Stimulated activated CD4-positive, alpha-beta T cell treated with anti-CD3 and anti-CD28 coated beads, Interleukin-15, amount 100 ng/mL, for 1 hour (primary cell): ENCODE measurements at regions not wholly inside any gene's neighbourhood (a gene's known extent, or its start where the extent isn't known, plus 50 kb on each side); places are given as distances from the start of the nearest gene placed in this dataset.
"Not testable (repeated sequence)": the region's sequence is repeated elsewhere in the genome, so short reads cannot be mapped to it uniquely, and the experiment has no call there.

Experiments
- DNase-seq, 2 donors: peaks; one replicate each; pipeline ENCODE4 v3.0.0-alpha.2; 2020; ENCODE audit warnings: low read depth in 1 of 2, low spot score in 1 of 2

- DNase-seq, result no peak
Measured at GRCh38 chr3:194035406-194036138, 100.4 kb upstream of the HES1 start.

- DNase-seq, result no peak
Measured at GRCh38 chr3:194036842-194037241, 99.1 kb upstream of the HES1 start.

GRCh38 chr3:194038346-194038745, 97.6 kb upstream of the HES1 start:
- DNase-seq, result not testable (repeated sequence)

- no peak for DNase-seq
Measured at GRCh38 chr3:194038960-194039359, 97.0 kb upstream of the HES1 start.

- no peak for DNase-seq
Measured at GRCh38 chr3:194040516-194041273, 95.3 kb upstream of the HES1 start.

GRCh38 chr3:194042927-194043326, 93.0 kb upstream of the HES1 start:
- no peak for DNase-seq

GRCh38 chr3:194043516-194043915, 92.4 kb upstream of the HES1 start:
- no peak for DNase-seq

- no peak for DNase-seq
Measured at GRCh38 chr3:194045289-194045688, 90.7 kb upstream of the HES1 start.

GRCh38 chr3:194045919-194046318, 90.0 kb upstream of the HES1 start:
- DNase-seq, result no peak

- no peak for DNase-seq
Measured at GRCh38 chr3:194046531-194046930, 89.4 kb upstream of the HES1 start.

- DNase-seq, result no peak
Measured at GRCh38 chr3:194046995-194047645, 88.8 kb upstream of the HES1 start.

GRCh38 chr3:194049394-194049793, 86.6 kb upstream of the HES1 start:
- DNase-seq, result no peak

GRCh38 chr3:194050782-194051320, 85.1 kb upstream of the HES1 start:
- DNase-seq, result no peak

GRCh38 chr3:194051366-194052149, 84.4 kb upstream of the HES1 start:
- no peak for DNase-seq

GRCh38 chr3:194053136-194053535, 82.8 kb upstream of the HES1 start:
- DNase-seq, result no peak

- DNase-seq, result no peak
Measured at GRCh38 chr3:194054016-194054415, 81.9 kb upstream of the HES1 start.

GRCh38 chr3:194054540-194054939, 81.4 kb upstream of the HES1 start:
- no peak for DNase-seq

GRCh38 chr3:194054961-194055360, 81.0 kb upstream of the HES1 start:
- no peak for DNase-seq

GRCh38 chr3:194056323-194056722, 79.6 kb upstream of the HES1 start:
- not testable (repeated sequence) for DNase-seq

- DNase-seq, result no peak
Measured at GRCh38 chr3:194056731-194057415, 79.1 kb upstream of the HES1 start.
